Fibroblast of lung (primary cell): ENCODE measurements at regions not wholly inside any gene's neighbourhood (a gene's known extent, or its start where the extent isn't known, plus 50 kb on each side); places are given as distances from the start of the nearest gene placed in this dataset.

Source experiments
- EZH2 ChIP-seq: IDR thresholded peaks from 2 replicates; pipeline ENCODE4 v1.5.1; 2012; ENCODE audit warnings: low read length, control low read depth, mild to moderate bottlenecking; ENCODE audit errors: missing control alignments
- TF ChIP-seq, protein P1 (sequence below), 2 donors: IDR thresholded peaks in 1 of 2; conservative IDR thresholded peaks in 1 of 2; 1 replicate in 1 of 2; 2 replicates in 1 of 2; pipeline ENCODE4 v1.5.1; 2011 to 2012; ENCODE audit warnings: low read length in 2 of 2, control low read depth in 1 of 2, inconsistent platforms in 1 of 2, low read depth in 1 of 2, mild to moderate bottlenecking in 1 of 2

- TF ChIP-seq, protein P1, sequence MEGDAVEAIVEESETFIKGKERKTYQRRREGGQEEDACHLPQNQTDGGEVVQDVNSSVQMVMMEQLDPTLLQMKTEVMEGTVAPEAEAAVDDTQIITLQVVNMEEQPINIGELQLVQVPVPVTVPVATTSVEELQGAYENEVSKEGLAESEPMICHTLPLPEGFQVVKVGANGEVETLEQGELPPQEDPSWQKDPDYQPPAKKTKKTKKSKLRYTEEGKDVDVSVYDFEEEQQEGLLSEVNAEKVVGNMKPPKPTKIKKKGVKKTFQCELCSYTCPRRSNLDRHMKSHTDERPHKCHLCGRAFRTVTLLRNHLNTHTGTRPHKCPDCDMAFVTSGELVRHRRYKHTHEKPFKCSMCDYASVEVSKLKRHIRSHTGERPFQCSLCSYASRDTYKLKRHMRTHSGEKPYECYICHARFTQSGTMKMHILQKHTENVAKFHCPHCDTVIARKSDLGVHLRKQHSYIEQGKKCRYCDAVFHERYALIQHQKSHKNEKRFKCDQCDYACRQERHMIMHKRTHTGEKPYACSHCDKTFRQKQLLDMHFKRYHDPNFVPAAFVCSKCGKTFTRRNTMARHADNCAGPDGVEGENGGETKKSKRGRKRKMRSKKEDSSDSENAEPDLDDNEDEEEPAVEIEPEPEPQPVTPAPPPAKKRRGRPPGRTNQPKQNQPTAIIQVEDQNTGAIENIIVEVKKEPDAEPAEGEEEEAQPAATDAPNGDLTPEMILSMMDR (conservative IDR thresholded peaks at IDR 0.05 in 1 of 2, IDR thresholded peaks at IDR 0.05 in 1 of 2; ENCODE audit: low read depth in 1 of 2, low read length in 2 of 2) = no peak
- TF ChIP-seq EZH2 = no peak
Measured at GRCh38 chr3:72087420-72087819, 302.5 kb upstream of the PROK2 start.
